ENCODE measurements at regions not wholly inside any gene's neighbourhood (a gene's known extent, or its start where the extent isn't known, plus 50 kb on each side); places are given as distances from the start of the nearest gene placed in this dataset.

DNA sequence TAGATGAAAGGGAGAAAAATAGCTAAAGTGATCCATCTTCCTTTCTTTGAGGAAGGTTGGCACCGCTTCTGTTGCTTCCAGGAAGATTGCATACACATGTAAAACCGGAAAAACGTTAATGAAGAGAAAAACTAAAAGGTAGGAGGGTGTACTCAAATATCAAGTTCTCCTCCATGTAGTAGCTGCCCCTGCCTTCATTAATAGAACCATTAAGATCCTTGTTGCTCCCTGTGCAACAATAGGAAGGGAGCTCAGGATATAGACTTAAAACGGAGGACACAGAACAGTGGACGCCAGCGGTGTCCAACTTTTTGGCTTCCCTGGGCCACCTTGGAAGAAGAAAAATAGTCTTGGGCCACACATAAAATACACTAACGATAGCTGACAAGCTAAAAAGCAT, 118.9 kb downstream of the TMEM174 start:
- no peak for DNase-seq (ENCODE audit: low read depth in 2 of 2)

DNA sequence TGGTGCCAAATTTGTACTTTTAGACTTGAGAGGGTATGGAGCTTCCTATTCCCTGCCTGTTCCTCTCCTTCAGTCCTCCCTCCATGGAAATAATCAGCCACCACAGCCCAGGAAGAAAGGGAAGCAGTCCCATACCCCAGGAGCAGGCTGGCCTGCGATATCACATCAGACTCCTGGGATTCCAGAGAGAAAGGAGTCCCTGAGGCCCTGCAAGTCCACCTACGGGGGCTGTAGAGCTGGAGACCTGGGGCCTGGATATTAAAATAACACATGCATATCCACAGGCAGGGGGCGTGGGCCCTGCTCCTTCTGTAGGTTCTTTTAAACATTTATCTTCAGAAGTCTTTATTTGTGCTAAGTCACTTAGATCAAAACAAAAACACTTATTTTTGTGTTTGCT, 117.2 kb downstream of the TMEM174 start:
- DNase-seq (ENCODE audit: low read depth in 2 of 2) = no peak

DNA sequence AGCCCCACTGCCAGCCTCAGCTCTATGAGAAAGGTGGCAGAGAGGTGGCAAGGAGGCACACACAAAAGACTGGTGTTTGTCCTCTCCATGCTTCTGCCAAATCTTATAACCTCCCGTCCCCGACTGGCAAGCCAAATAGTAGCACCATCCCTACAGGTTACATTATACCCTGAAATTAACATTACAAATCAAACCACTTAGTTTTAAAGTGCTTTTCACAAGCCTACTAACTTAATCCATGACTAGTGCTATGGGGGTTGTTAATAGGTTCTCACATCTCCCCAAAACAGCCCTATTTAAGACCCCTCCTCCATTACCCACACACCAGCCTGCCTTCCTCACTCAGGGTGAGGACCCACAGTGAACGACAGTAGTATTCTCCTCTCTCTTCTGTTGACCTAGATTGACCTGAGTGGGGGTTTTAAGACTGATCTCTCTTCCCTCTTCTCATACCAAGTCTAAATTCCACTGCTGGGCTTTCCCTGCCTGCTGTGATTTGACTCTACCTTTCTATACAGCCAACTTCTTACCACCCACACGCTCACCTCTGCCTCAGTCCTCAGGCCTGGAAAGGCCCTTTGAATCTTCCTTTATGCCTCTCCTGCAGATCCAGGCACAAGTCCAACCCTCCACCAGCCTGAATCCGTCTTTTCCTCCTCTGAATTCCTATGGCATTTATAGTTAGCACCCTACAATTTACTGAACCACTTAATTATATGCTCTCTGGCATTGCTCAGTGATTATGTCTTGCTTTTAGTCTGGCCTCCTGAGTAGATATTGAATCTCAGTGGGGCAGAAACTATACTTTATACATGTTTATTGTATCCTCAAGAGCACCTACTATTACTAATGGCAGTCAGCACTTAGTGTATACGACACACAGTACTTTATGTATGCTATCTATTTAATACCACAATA, 116.1 kb downstream of the TMEM174 start:
- no peak for DNase-seq (ENCODE audit: low read depth in 2 of 2)

DNA sequence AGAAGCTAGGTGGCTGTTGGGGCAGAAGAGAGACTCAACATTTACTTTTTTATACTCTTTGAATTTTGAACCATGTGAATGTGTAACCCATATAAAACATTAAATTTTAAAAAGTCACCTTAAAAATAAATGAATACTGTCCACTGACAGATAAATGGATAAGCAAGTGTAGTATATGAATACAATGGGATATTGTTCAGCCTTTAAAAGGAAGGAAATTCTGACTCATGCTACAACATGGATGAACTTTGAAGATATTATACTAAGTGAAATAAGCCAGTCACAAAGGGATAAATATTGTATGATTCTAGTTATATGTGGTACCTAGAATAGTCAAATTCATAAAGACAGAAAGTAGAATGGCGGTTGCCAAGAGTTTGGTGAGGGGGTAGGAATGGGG, 113.9 kb downstream of the TMEM174 start:
- DNase-seq (ENCODE audit: low read depth in 2 of 2) = no peak

DNA sequence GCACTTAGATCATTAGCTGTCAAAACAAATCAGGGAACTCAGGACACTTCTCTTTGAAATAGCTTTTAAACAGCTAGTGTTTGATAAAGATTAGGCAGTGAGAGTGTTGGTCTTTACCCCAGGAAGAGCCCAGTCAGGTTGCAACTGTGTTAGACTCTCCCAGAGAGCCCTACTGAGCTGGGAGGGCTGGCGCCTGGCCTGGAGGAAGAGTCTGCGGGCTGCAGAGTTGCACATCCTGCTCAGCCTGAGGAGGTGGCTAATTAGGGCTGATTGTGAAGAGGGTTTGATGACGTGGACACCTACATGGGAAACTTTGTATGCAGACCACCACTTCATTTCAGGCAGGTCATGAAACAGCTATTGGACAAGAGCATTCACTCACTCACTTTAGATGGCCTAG, 112.0 kb downstream of the TMEM174 start:
- no peak for DNase-seq (ENCODE audit: low read depth in 2 of 2)

DNA sequence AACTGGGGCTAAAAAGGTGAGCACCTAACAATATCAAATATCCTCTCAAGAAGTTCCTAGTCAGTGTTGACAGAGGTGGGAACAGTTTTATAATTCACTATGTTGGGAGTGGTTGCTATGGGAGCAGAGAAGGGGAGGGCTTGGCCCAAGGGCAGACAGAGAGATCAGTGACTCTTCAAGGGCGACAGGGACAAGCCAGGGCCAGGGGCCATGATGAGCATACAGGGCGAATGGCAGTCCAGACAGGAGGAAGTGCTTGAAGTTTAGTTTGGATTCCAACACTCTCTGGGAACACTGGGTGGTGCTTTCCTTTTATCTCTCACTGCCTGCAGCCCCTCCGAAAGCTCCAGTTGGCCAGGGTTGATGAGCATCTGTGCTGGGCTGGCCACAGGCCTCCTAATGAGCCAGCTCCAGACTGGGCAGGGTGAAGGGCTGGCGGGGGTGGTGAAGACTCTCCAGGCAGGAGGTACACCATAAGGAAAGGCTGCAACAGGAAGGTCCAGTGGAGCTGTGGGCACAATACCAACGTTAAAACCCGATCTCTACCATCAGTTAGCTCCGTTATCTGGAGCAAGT, 111.3 kb downstream of the TMEM174 start:
- DNase-seq (ENCODE audit: low read depth in 2 of 2) = no peak

DNA sequence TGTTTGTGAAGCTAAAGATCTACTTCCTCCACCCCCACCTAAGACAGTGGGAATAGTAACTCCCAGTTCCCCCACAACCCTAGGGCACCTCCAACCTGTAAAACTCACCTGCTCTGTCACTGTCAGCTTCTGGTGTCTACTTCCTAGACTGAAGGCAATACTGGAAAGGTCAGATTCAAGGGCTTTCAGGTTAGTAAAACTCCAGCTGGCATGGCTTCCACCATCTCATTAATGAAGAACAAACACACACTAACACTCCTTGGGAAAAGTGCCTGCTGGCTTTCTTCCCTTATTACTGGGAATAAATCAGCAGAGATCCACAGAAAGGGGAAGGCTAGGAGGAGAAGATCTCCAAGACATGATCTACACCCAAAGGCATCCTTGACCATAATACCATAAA, 109.9 kb downstream of the TMEM174 start:
- DNase-seq (ENCODE audit: low read depth in 2 of 2) = no peak

DNA sequence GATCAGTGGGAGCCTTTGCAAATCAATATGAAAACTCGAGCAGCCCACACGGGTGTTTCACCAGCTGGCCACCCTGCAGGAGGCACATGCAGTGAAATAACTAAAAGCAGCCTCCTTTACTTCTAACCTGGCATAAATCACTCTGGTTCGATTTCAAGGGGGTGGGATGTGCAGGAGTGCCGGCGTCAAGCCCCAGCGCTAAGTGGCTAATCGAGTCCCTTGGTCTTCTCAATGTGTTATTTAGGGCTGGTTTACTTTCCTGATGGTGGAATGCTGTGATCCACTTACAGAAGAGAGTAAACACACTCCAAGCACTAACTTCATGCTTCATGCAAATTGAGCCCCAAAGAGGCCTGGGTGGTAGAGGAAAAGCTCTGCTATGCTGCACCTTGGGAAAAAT, 109.4 kb downstream of the TMEM174 start:
- no peak for DNase-seq (ENCODE audit: low read depth in 2 of 2)

DNA sequence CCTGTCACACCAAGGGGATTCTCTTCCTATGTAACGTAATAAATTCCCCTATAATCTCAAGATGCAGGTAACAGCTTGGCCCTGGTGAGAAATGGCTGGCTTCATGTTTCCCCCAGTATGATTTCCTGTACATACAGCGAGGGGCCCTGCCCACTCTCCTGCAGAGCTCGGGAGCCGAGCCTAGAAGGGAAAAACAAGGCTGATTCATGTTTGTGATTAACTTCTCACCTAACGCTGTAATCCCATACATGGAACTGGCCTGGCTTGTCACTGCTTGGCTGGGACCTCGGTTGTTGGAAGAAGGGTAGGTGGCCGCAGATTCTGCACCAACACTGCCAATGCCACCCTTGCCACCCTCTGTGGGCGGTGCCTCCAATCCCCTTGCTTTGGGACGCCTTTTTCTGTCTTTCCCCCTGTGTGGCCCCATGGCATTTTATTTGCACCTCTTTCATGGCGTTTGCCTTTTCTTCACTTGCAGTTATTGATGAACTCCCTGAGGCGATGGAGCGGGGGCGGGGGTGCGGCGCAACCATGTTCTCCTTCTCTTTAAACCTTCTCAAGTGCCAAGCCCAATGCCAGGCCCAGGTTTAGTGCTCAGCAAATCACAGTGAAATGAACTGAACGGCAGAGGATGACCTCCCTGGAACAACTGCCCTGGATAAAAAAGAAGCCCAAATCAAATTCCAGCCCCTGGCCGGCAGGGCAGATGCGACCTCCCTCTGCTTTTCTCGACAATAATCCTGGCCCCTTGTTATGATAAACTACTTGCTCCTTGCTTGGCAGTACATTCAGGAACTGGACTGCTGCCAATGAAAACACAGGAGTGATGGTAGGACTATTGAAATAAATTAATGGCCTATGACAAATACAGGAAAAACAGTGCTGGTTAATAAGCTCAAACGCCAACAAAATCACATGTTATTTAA, 108.1 kb downstream of the TMEM174 start:
- DNase-seq (ENCODE audit: low read depth in 2 of 2) = no peak

DNA sequence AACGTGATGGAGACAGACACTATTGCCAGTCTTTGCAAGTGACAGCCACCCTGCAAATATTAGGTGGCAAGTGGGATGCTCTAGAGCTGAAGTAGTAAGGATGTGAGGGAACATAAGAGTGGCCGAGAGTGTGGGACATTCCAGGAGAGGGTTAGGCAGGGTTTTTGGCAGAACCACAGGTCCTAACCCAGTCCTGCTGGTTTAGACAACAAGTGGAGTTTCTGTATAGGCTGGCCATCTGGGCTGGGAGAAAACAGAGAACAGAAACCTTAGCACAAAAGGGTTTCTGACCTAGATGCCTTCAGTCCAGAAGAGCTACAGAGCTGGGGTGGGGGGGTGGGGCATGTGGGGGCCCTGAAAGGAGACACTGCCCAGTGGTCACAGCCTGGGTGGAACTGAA, 107.4 kb downstream of the TMEM174 start:
- DNase-seq (ENCODE audit: low read depth in 2 of 2) = no peak

DNA sequence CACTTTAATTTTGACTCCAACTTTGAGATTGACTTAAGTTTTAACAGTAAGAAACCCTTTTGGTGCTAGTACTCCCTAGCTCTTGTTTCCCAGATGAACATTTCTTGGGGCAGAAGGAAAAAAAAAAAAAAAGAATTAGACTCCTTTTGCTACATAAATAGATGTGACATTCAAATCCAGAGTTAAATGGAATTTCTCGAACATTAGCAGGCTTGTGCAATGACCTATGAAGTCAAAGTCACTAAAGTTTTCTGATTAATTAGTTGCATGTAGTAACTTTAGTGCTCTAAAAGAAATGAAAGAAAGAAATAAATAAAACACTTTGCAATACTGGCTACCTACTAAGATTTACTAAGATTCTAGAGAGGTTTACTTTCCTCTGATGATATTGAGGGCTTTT, 106.8 kb downstream of the TMEM174 start:
- no peak for DNase-seq (ENCODE audit: low read depth in 2 of 2)

DNA sequence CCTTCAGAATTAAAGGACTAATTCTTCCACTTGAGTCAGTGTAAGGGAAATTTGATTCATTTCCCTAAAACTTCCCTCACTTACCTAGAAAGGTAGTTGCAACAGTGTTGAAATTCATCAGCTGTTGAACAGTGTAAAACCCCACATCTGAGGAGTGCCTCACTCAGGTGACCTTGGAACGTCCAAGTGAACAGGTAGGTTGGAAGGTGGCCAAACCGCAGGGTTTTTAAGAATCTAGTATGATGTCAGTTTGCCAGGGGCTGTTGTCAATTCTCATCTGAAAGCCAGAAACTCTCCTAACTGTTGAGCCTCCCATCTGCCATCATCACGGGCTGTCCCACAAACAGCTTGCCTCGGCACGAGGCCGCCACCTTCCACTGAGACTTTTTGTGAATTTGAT, 105.7 kb downstream of the TMEM174 start:
- DNase-seq (ENCODE audit: low read depth in 2 of 2) = no peak

DNA sequence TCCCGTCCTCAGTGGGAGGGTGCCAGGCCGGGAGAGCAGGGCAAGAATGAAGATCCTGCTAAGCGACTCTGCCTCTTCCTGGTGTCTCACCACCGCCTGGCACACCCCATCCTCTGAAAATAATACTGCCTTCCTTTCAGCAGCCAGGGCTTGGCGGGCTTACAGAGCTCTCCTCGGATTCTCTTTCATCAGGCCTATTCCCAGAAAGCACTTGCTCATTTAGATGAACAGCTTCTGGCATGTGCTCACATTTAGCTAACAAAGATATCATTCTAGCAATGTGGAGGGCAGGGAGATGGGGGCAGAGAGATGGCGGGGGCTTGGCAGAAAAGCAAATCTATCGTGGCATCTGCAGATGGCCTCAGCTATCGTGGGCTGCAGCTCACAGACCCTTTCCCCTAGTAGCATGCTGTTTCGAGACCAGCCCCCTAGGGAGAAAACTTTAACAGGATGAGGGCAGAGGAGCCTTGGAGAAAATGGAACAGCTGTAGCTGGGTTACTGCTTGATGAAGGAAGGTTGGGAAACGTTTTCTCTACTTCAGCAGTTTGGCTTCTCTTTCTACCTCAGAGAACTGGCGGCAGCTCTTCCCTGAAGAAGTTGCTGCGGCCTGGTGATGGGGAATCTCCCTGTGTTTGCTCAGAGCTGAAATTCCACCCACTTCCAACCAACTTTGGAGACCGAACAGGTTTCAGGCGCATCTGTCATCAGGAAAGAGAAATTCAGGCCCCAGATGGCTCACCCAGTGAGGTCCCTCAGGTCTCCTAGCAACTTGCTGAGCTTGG, 102.1 kb downstream of the TMEM174 start:
- DNase-seq (ENCODE audit: low read depth in 2 of 2) = no peak

DNA sequence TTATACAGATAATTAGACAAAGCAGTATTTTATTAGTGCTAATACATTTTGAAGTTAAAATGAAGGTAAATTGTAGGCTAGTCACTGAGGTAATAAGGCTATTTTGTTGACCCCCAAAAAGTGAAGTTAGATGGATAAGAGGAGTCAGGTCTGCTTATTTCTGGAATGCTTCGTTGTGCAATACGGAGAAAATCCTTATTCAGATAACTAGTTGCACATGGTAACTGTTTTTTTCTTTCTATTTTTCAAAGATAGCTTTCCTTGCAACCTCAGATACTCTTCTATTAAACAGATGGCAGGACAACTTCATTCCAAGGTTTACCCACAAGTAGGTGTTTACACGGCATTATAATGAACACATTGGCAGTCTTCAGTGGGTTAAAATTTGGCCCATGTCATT, 101.1 kb downstream of the TMEM174 start:
- DNase-seq (ENCODE audit: low read depth in 2 of 2) = no peak

DNA sequence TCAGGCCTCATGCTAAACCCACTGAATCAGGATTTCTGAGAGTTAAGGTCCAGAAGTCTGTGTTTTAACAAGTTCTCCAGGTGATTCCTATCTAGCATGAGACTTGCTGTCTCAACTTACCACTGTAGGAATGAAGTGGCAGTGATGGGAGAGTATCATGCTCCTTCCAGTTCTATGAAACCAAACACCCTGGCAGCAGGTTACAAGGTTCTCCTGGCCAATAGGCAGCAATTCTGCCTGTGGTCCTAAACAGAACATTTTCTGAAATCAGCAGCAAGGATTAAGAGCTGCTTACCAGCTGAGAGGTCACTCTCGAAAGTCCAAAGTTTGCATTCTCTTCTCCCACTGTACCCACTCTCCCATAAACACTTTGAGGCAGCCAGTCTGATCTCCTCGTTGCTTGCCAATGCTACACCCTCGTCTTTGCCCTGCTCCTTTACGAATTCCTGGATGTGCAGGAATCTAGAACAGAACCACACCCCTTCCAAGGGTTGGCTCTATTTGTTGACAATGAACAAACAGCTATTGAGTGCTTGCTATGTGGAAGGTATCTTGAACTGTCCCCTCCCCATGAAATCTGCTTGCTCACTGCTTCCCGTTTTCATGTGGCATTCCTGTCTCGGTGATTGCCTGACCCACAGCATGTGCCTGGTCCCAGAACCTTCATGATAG, 100.5 kb downstream of the TMEM174 start:
- DNase-seq (ENCODE audit: low read depth in 2 of 2) = no peak

DNA sequence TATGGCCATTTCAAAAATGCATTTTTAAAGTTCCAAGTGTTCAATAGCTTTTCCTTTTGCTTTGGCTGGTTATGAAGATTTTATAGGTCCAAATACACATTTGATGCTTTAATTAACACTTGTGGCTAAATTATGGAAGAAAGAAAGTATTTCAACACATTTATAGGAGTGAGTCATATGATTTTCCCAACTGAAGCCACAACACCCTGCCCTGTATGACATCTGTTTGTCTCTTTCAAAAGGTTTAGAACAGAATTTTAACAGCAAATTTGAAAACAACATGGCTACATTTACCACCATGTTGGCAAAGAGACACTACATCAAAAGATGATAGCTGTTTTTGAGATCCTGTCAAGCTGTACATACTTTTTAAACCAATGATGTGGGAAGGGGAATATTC, 99.4 kb downstream of the TMEM174 start:
- DNase-seq (ENCODE audit: low read depth in 2 of 2) = no peak

DNA sequence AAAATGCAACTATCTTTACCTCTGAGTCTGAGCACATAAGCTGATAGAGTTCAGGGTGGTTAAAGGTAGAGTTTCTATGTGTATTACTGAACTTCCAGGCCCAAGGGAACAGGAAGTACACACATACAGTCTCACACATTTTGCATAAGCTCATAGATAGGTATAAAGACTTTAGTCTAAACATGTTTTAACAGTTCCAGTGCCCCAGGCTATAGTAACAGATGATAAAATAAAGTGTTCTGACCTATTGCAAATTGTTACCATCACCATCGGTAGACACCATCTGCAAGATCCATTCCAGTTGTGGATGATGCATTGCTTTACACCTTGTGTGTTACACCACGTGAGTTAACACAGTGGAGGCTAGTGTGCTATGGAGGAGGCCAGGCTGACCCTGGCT, 95.8 kb downstream of the TMEM174 start:
- no peak for DNase-seq (ENCODE audit: low read depth in 2 of 2)

DNA sequence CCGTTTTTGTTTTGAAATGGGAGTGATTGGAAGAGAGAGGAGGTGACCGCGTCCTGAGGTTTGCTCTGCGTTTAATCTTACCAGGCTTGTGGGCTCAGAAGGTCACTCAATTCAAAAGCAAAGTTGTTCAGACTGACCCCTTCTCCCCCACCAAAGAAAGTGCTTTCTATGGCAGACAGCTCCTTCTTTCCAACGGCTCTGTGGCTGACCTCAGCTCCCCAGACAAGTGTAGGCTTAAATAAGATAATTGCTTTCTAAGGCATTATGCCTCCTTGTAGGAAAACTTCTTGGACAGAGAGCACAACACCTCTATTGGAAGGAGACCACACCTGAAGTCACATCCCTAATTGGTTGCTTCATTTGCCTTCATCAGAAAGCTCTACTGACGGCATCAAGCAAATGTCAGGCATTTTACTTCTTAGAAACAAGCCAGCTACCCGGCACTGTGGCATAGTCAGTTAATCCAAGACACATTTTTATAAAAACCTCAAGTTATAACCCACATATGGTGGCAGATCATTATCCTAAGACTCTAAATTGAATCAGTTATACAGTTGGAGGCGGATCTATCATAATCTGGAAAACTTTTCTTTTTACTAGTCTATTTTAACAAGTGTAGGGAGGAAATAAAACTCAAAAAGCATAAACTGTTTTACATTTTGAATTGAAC, 94.9 kb downstream of the TMEM174 start:
- DNase-seq (ENCODE audit: low read depth in 2 of 2) = no peak

DNA sequence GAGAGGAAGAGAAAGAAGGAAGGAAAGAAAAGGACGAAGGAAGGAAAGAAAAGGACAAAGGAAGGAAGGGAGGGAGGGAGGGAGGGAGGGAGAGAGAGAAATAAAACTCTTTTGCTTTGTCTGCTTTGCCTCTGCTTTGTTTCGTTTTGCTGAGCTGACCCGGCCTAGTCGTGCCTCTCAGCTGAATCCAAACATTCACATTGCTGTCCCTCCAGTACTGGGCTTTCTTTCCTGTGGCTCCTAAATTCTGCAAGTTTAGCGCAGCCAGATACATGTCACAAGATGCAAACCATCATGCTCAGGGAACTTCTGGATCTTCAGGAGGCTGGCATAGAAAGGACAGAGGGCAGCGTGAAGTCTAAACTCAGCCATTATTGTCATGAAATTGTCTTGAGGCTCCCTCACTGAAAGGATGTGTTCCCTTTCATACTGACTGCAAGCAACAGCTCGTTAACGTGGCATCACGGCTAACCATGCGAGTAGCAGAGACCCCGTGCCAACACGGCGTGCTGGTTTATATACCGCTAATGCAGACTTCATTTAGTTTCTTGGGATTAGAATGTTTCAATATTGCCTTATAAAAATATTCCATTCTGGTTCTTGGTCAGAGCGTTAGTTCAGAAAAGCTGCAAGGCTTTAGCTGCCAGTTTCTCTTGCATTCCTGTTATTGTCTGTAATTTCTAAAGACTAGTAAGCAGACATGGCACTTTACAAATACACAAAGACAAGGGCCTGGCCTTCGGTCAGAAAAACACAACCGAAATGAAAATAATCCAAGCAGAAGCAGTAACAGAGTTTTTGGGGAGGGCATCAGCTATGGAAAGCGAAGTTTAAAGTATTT, 94.2 kb downstream of the TMEM174 start:
- no peak for DNase-seq (ENCODE audit: low read depth in 2 of 2)

All from stimulated activated CD8-positive, alpha-beta memory T cell treated with anti-CD3 and anti-CD28 coated beads, Interleukin-15, amount 100 ng/mL, for 48 hours (primary cell).